ENCODE measurements at regions not wholly inside any gene's neighbourhood (a gene's known extent, or its start where the extent isn't known, plus 50 kb on each side); places are given as distances from the start of the nearest gene placed in this dataset.
"Not testable (repeated sequence)": the region's sequence is repeated elsewhere in the genome, so short reads cannot be mapped to it uniquely, and the experiment has no call there.

DNA sequence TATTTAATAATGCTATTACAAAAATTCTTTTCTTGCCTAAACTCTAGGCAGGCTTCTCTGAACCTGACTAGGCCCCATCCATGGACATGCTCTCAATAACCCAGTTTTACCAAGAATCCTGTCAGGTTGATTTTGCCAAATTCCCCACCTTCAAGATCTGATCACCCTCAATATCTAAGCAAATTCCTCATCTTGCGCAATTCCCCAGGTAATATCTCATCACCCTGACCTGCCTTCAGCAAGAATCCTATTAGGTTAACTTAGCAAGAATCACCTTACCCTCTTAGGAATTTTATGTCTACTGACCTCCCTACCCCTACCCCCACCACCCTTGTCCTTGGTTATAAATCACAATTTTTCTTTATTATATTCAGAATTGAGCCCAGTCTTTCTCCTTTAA lies 579.1 kb downstream of the C4orf33 start:
- DNase-seq (ENCODE audit: low read depth in 2 of 2): no peak

DNA sequence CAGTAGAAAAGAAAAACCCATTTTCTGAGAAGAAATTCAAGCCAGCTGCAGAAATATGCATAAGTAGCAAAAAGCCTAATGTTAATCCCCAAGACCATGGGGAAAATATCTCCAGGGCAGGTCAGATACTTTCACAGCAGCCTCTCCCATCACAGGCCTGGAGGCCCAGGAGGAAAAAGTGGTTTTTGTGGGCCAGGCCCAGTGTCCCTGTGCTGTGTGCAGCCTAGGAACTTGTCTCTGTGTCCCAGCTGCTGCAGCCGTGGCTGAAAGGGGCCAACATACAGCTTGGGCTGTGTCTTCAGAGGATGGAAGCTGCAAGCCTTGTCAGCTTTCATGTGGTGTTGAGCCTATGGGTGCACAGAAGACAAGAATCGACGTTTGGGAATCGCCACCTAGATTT lies 581.0 kb downstream of the C4orf33 start:
- DNase-seq (ENCODE audit: low read depth in 2 of 2): no peak

DNA sequence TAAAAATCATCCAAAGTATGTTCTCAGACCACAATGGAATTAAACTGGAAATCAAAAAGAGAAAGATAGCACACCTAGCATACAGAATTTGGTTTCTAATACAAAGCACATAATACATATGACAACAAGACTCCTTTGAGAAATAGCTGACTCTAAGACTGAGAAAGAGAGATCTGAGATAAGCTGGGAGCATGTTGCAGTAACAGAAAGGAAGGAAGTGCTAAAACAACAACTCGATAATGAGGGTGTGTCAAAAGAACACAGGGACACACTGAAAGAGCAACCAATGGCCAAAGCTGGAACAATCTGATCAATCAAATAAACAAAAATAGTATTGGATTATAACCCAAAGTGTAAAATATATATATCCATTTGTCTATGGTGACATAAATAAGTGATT lies 586.6 kb downstream of the C4orf33 start:
- DNase-seq (ENCODE audit: low read depth in 2 of 2): no peak

DNA sequence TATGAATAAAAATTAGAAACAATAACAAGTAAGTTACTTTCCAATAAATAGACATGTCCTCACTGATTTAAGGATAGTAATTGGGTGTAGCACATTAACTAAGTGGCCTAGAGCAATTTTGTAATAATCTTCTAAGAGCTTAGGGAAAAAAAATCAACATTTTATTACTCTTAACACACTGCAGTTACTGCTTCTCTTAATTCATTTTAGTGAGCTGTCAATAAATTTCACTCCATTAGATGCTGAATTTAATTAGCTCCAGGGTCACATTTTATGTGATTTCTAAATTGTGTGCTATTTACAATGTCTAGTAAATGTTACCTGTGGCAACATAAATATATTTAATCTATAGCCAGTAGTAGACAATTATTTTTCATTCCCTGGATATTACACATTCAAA lies 612.0 kb downstream of the C4orf33 start:
- no peak for DNase-seq (ENCODE audit: low read depth in 2 of 2)

DNA sequence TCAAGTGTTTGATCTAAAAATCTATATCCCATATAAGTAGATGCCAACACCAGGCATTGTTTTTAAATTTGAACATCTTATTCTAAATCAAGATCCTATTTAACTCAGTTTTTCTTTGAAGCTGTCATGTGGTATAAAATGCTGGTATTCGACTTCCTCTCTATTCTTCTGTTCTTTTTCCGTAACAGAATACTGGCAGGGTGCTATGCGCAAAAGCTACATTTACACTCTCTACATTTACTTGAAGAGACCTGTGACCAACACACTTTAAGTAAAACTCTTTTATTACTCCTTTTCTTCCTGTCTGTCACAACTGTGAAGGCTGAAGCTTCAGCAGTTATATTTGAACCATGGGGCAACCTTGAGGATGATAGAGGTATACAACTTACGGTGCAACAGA lies 612.8 kb downstream of the C4orf33 start:
- no peak for DNase-seq (ENCODE audit: low read depth in 2 of 2)

DNA sequence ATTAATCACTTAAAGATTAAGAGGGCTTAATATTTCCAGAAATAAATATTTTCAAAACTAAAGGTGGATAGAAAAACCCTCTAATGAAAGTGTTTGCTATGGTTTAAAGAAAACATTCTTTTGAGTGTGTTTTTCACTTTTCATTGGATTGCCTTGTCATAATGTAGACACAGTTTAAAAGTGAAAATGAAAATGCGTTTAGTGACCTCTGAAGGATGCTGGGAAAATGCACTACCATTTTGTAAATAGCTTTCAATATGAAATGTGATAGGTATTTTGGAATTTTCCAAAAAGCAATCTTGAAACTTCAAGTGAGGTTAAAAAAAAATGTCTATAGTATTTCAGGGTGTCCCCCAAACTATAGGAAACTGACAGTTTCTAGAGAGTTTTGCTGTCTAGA lies 642.2 kb downstream of the C4orf33 start:
- no peak for DNase-seq (ENCODE audit: low read depth in 2 of 2)

DNA sequence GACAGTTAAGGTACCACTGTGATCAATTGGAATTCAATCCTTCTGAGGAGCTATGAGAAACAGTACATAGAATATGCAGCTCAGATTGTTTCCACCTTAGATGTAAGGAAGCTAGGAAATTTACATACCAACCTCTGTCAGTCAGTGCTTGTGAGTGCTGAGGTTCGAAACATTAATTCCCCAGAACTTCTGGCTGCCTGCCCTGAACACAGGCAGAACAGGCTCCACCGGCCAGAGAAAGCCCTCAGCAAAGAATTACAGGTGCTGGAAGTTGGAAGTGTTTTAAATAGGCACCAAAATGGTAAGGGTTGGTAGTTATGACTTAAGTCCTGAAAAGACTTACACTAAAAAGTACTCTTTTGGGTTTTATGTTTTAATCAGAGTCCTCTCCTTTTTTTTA lies 651.8 kb downstream of the C4orf33 start:
- DNase-seq (ENCODE audit: low read depth in 2 of 2): no peak

DNA sequence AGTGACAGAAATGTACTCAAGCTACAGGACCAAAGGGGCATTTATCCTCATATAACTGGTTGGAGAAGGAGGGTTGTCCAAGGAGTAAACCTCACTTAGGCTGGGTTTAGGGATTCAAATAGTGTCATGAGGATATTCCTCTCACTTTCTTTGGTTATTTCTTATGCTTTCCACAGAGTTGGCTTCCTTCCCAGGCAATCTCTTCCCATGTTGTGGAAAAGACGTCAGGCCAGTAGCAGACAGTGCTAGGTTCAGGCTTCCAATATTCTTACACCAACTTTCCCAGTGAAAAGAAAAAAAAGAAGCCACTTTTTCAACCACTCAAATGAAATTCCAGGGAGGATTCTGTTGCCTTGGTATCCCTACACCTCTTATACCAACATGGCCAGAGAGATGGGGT lies 653.0 kb downstream of the C4orf33 start:
- DNase-seq (ENCODE audit: low read depth in 2 of 2): no peak

DNA sequence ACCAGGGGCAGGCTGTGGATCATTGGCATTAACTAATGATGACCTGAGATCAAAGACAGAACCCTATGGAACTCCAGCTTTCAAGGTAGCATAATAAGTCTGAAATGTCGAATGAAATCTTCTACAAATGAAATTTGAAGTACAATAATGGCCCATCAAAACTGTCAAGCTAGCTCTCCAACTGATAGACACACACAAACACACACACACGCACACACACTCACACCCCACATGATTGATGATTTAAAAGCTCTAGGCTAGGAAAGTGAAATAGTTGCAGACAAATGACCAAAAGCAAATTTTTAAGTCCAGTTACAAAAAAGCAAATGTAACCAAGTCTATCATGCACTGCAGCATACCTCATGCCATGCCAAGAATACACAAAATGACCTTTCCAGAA lies 655.7 kb downstream of the C4orf33 start:
- DNase-seq (ENCODE audit: low read depth in 2 of 2): no peak

DNA sequence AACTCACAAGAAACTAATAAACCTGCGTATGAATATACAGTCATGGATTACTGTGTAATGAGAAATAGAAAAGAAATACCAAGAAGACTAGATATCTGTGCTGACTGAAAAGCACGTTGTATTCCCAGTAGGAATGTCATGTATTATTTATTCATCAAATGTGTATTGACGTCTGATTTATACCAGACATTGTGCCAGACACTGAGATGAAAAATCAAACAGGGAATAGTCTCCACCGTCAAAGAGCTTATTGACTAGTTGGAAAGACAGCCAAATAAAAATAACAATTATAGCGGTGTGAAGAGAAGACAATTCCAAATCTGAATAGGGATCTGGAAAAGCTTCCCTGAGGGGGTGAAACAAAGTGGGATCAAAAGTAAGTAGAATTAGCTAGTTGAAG lies 687.6 kb downstream of the C4orf33 start:
- DNase-seq (ENCODE audit: low read depth in 2 of 2): no peak

DNA sequence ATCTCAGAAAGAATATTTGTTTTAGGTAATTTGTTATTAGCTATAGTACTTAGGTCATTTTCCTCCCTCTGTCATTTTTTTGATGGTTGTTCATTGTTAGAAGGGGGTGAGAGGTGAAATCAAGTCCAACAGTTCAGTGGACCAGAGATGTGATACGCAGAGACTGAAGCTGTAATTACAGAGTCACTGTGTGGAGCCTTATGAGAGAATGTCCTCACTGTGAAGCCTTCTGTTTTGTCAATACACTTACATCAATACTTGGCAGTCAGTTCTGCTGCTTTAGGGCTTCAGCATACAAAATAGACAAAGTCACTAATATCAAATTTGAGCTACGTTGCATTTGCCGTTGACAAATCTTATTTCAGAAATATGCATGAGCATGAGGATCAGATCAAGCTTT lies 692.5 kb downstream of the C4orf33 start:
- no peak for DNase-seq (ENCODE audit: low read depth in 2 of 2)

DNA sequence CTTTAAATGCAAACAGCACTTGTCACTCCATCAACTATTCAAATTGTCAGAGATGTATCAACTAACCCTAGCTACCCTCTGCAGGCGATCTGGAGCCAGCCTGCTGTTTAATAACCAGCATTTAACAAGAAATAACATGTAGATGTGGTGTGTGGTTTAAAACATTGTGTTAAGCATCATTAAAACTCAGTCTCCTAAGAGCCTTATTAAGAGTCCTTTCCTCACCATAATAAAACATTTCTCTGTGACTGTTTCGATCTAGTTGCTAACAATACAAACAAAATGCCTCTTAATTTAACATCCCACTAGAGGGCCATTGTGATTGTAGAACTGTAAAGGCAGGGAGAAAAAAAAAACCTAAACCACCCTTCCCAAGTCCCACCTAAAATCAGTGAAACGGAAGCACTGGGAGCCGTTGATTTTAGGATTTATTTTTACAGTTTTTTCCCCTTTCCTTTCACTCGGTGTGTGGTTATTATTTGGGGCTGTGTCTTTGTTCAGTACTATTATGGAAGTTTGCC lies 708.6 kb downstream of the C4orf33 start:
- DNase-seq (ENCODE audit: low read depth in 2 of 2): no peak

DNA sequence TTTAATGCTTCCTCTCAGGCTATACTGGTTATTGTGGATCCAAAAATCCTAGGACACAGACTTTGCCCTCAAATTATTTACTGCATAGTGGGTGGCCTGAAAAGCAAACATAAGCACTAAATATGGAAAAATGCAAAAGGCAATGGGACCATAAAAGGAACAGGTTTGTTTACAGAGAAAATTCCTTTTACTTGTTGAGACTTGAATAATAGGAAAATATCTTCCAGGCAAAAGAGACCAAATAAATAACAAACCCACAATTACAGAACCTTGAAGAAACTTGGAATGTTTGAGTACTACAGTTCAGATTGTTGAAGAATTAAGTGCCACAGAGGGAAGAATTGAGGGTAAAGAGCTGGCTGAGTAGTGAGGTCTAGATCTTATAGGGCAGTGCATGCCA lies 711.0 kb downstream of the C4orf33 start:
- DNase-seq (ENCODE audit: low read depth in 2 of 2): no peak

DNA sequence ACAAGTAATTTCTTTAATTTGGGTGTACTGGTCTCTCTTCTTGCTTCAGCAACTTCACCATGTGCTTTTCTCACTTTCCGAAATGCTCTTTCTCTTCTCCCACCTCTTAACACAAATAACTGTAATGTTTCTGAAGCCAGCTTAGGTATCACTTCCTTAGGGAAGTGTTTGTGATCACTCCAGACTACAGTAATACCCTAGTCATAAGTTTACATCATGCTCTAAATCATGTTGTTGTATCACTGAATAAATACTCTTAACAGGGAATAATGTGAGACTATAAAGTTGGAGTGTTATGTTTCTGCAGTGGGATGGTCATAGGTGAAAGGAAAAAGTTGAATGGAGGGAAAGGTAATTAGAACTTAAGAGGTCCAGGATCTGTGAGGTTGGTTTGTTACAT lies 712.3 kb downstream of the C4orf33 start:
- DNase-seq (ENCODE audit: low read depth in 2 of 2): no peak

DNA sequence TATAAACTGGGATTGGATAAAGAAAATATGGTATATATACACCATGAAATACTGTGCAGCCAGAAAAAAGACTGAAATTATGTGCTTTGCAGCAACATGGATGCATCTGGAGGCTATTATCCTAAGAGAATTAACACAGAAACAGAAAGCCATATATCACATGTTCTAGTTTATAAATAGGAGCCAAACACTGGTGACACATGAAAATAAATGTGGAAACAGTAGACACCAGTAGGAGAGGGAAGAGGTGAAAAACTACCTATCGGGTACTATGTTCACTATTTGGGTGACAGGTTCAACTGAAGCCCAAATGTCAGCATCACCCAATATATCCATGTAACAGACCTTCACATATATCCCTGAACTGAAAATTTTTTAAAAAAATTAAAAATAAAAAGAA lies 725.1 kb downstream of the C4orf33 start:
- DNase-seq (ENCODE audit: low read depth in 2 of 2): no peak

DNA sequence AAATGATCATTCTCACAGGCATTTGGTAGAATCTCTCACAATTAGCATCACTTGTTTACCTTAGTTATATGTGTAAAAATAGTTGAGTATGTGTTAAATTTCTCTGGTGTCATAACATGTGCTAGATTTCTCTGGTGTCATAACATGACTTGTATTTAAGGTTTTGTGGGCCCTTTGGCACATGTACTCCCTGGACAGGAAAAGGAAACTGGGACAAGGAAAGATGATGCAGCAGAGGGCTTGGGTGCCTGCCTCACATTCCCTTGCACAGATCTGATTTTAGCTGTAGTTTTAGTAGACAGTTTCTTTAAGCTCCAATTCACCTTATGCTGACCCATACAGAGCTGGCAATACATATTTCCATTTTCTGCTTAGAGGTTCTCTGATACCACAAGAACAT lies 726.0 kb downstream of the C4orf33 start:
- DNase-seq (ENCODE audit: low read depth in 2 of 2): no peak

DNA sequence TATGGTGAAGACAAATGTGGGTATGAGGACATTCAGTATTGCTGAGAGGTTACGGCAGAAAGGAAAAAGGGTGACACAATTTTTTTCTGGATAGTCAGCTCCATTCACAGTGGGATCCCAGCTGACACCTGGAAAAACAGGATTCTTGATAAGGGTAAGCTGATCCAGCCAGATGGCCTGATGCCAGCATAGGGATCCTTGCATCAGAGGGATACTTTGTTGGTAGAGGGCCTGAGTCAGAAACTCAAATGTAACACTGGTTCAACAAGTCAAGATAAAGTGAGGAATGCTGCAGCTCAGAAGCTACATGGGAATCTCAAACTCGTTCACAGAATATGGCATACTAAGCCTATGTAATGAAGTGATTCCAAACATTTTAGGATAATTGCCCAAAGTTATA lies 726.7 kb downstream of the C4orf33 start:
- no peak for DNase-seq (ENCODE audit: low read depth in 2 of 2)

DNA sequence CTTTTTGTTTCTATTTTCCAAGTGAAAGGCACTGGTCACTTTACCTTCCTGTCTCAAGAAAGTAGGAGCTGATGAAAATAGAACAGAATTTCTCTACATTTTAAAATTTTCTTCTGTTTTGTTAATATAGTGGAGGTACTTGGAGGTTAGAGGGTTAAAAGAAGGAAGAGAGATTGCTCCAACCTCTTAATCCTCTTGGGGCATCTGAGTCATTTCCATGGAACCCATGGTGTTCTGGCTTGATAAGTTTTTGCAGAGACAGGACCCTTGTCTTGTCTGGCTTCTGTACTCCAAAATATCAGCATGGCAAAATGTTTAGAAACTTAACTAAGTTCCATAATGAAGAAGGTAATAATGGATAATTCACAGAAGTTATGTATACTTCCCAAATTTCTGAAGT lies 727.2 kb downstream of the C4orf33 start:
- DNase-seq (ENCODE audit: low read depth in 2 of 2): no peak

DNA sequence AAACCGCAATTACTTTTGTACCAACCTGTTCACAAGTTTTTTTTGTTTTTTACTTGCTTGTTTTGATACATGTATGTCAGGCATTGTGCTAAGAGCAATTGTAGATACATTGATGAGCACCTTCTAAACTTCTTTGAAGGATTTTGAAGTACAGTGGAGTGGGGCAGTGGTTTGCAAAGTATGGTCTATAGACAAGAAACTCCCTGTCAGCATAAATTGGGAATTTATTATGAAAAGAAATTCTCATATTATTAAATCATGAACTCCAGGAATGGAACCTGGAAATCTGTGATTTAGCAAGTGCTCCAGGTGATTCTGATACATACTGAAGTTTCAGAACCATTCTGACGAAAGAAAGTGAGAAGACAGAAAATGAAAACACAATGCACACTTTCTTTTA lies 733.4 kb downstream of the C4orf33 start:
- DNase-seq (ENCODE audit: low read depth in 2 of 2): no peak

DNA sequence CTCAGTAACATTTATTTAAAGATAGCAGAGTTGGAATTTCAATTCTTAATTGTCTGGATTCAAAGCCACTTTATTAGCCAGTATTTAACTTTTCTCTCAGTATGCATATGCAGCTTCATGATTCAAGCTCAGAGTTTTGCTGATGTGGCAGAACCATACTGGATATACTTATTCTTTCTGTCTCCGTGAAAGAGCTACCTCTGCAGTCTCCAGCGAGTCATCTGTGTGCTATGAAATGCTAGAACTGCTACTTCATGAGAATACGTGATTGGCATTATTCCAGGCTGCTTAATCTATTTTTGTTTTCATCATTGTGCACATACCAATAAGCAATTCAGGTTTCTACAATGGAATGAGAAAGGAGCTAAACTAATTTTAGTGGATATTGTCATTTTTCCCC lies 743.7 kb downstream of the C4orf33 start:
- no peak for DNase-seq (ENCODE audit: low read depth in 2 of 2)

DNA sequence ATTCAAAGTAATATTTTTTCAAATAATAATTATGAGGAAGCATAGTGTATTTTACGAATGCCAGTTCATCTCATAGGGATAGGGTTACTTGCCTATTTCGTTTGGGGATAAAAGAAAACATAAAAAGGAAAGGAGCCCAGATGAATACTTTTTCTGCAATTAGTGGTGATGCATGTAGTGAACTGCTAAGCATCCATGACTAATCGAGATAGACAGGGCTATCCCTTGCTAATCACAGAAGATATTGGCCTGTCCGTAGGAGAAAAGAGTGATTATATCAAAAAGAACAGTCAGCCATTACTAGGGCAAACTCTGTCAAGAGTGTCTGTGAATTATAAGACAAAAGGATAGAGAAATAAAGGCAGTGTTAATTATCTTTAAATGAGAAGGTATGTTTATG lies 746.1 kb downstream of the C4orf33 start:
- no peak for DNase-seq (ENCODE audit: low read depth in 2 of 2)

DNA sequence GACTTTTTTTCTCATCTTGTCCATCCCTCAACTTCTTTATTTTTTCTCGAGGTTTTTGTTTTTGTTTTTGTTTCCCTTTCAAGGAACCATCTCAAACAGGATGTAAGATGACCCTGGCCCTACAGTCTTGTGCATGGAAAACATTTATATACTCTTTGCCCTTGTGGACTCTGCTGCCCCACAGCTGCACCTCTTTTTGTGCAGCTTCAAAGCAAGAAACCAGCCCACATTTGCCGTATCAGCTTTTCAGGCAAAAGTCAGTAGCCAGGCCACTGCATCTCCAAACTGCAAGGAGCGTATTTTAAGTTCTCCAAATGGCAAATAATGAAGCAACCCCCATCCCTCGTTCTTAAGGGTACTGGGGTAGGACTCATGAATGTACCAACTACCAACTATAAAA lies 756.5 kb downstream of the C4orf33 start:
- no peak for DNase-seq (ENCODE audit: low read depth in 2 of 2)

DNA sequence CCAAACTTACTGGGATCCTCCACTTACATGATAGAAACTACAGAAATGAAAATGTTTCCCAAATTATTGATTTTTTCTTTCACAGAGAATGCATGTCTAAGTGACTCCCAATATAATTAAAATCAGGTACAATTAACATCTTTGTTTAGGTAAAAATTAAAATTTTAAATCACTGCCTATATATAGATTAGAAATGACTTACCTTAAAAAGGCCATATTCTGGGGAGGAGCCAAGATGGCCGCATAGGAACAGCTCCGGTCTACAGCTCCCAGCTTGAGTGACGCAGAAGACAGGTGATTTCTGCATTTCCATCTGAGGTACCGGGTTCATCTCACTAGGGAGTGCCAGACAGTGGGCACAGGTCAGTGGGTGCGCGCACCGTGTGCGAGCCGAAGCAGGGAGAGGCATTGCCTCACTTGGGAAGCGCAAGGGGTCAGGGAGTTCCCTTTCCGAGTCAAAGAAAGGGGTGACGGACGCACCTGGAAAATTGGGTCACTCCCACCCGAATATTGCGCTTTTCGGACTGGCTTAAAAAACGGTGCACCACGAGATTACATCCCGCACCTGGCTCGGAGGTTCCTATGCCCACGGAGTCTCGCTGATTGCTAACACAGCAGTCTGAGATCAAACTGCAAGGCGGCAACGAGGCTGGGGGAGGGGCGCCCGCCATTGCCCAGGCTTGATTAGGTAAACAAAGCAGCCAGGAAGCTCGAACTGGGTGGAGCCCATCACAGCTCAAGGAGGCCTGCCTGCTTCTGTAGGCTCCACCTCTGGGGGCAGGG lies 757.9 kb downstream of the C4orf33 start:
- not testable (repeated sequence) for DNase-seq (ENCODE audit: low read depth in 2 of 2)

DNA sequence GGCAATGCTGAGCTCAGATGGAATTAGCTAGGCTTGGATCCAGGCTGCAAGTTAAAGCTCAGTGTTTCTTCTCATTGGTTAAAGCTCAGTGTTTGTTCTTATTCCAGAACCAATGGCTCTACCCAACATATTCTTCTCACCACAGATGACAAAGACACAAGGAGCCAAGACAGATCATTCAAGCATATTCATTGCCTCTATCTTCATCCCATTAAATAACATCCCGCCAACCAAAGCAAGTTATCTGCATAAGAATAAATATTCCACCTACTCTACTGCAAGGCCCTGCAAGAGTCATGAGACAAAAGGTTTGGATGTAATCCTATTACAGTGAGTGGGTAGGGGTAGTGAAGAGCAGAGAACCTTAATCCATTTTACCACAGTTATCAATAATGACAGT lies 766.5 kb downstream of the C4orf33 start:
- DNase-seq (ENCODE audit: low read depth in 2 of 2): no peak

Measured in activated CD8-positive, alpha-beta memory T cell treated with anti-CD3 and anti-CD28 coated beads for 4 hours (primary cell).